ENCODE measurements at regions not wholly inside any gene's neighbourhood (a gene's known extent, or its start where the extent isn't known, plus 50 kb on each side); places are given as distances from the start of the nearest gene placed in this dataset.

DNA sequence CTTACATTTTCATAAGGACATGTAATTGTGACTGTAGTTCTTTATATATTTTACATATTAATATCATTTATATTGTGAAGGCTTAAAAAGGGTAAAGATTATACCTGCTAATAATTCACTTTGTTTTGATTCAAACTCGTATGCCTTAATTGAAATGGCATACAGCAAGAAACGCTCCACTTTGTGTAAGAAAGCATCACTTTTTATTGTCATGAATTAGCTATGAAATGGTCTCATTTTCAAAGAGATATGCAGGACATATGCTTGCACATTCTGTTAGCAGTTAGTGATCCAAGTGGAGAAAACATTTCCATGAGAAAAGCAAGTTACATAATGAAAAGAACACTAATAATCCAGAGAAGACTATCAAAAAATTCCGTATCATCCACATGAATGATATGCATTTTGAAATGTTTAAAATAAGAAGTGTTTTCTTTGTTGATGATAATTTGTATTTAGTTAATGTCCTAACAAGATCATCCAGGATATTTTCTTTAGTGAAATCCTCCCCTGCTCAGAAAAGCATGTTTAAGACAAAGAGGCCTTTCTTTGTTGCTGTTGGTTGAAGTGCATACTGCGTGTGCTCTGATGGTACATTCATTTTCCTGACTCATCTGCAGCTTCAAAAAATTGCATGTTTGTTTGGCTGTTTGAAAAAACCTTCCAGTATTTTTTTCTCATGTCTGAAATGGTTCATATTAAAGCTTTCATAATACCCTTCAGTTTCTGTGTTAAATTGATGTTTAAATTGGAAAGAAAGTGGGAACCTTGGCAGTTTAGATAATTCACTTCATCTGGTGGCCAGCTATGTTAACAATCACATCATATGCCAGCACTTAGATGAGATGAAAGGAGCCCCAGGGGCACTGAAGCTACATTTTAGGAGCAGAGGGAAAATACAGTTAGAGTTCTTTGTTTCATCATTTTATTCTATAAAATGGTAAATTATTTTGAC lies 242.2 kb downstream of the CSNK1G3 start:
- TF ChIP-seq, protein P1, sequence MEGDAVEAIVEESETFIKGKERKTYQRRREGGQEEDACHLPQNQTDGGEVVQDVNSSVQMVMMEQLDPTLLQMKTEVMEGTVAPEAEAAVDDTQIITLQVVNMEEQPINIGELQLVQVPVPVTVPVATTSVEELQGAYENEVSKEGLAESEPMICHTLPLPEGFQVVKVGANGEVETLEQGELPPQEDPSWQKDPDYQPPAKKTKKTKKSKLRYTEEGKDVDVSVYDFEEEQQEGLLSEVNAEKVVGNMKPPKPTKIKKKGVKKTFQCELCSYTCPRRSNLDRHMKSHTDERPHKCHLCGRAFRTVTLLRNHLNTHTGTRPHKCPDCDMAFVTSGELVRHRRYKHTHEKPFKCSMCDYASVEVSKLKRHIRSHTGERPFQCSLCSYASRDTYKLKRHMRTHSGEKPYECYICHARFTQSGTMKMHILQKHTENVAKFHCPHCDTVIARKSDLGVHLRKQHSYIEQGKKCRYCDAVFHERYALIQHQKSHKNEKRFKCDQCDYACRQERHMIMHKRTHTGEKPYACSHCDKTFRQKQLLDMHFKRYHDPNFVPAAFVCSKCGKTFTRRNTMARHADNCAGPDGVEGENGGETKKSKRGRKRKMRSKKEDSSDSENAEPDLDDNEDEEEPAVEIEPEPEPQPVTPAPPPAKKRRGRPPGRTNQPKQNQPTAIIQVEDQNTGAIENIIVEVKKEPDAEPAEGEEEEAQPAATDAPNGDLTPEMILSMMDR (optimal IDR thresholded peaks at IDR 0.05 in 1 of 3, IDR thresholded peaks at IDR 0.05 in 1 of 3, conservative IDR thresholded peaks at IDR 0.05 in 1 of 3; ENCODE audit: extremely low read depth in 1 of 3, insufficient read depth in 2 of 3, low read length in 3 of 3) = no peak
- no peak for TF ChIP-seq EZH2 (IDR thresholded peaks at IDR 0.05; ENCODE audit: low read length)

Measured in keratinocyte (primary cell).